H1 (cell line): ENCODE measurements at regions not wholly inside any gene's neighbourhood (a gene's known extent, or its start where the extent isn't known, plus 50 kb on each side); places are given as distances from the start of the nearest gene placed in this dataset.

ENCODE experiments used
- CTCF ChIA-PET: fragments of 300-600 bp; sonication (Branson Sonifier 250); formaldehyde crosslinking; loops from one replicate; lab custom pipeline; 2021; ENCODE audit not compliant: partially characterized antibody; lab: Charles Lee
- POLR2A ChIA-PET: fragments of 300-600 bp; sonication (Branson Sonifier 250); formaldehyde crosslinking; loops from one replicate; lab custom pipeline; 2021; ENCODE audit warnings: inconsistent platforms; ENCODE audit not compliant: partially characterized antibody; lab: Charles Lee
- DNase-seq, 2 experiments: peaks; one replicate each; pipeline versions ENCODE4 v3.0.0 to v3.0.0-alpha.2; 2010 to 2022; ENCODE audit warnings: low spot score in 2 of 2, low read depth in 1 of 2, mixed read lengths in 1 of 2
- FAIRE-seq: peaks from 2 replicates; lab custom pipeline; 2011; peaks lifted over from hg19 to GRCh38; lab: Jason Lieb, UNC
- H2AFZ ChIP-seq: 2 replicates; pipeline ENCODE4 v1.8.1; 2012; ENCODE audit warnings: low read length, inconsistent platforms
- H2AK5ac ChIP-seq: 2 replicates; pipeline ENCODE4 v1.6.1; 2013; ENCODE audit warnings: low read depth, low read length
- H2BK120ac ChIP-seq: replicated peaks from 2 replicates; pipeline ENCODE3; 2013; ENCODE audit warnings: low read depth, low read length, inconsistent platforms
- H2BK12ac ChIP-seq: 2 replicates; pipeline ENCODE4 v1.6.1; 2013; ENCODE audit warnings: low read depth, low read length
- H2BK15ac ChIP-seq: 2 replicates; pipeline ENCODE4 v1.6.1; 2013; ENCODE audit warnings: low read length
- H2BK20ac ChIP-seq: 2 replicates; pipeline ENCODE4 v1.6.1; 2013; ENCODE audit warnings: low read length
- H2BK5ac ChIP-seq: 2 replicates; pipeline ENCODE4 v1.6.1; 2013; ENCODE audit warnings: low read depth, low read length
- H3K14ac ChIP-seq: 2 replicates; pipeline ENCODE4 v1.6.1; 2013; ENCODE audit warnings: inconsistent platforms; ENCODE audit not compliant: insufficient read length
- H3K18ac ChIP-seq: 2 replicates; pipeline ENCODE4 v1.6.1; 2013; ENCODE audit warnings: low read length; ENCODE audit errors: extremely low read depth
- H3K23ac ChIP-seq: 2 replicates; pipeline ENCODE4 v1.6.1; 2013; ENCODE audit warnings: inconsistent platforms; ENCODE audit not compliant: insufficient read length
- H3K23me2 ChIP-seq: 2 replicates; pipeline ENCODE4 v1.6.1; 2013; ENCODE audit warnings: low read depth, low read length
- H3K27ac ChIP-seq: 2 replicates; pipeline ENCODE4 v1.6.1; 2011; ENCODE audit warnings: low read depth, low read length, inconsistent platforms
- H3K27me3 ChIP-seq, 4 experiments: replicated peaks in 1 of 4; 1 replicate in 1 of 4; 2 replicates in 3 of 4; pipeline versions ENCODE4 v1.6.1 to v1.8.1; 2011 to 2013; ENCODE audit warnings: low read length in 3 of 4, mild to moderate bottlenecking in 3 of 4, inconsistent platforms in 2 of 4, mixed read lengths in 2 of 4, moderate library complexity in 1 of 4; ENCODE audit not compliant: control insufficient read depth in 3 of 4, insufficient read depth in 3 of 4; ENCODE audit errors: extremely low read depth in 1 of 4
- H3K36me3 ChIP-seq, 4 experiments: 2 replicates each; pipeline versions ENCODE4 v1.6.1 to v1.8.1; 2011 to 2013; ENCODE audit warnings: mild to moderate bottlenecking in 4 of 4, low read length in 3 of 4, moderate library complexity in 2 of 4, control low read depth in 1 of 4, inconsistent platforms in 1 of 4; ENCODE audit not compliant: insufficient read depth in 4 of 4, control insufficient read depth in 2 of 4
- H3K4ac ChIP-seq: replicated peaks from 2 replicates; pipeline ENCODE3; 2013; ENCODE audit warnings: low read length, low read depth, mixed read lengths, inconsistent platforms; ENCODE audit not compliant: insufficient read length
- H3K4me1 ChIP-seq, 4 experiments: replicated peaks in 1 of 4; 1 replicate in 1 of 4; 2 replicates in 3 of 4; pipeline versions ENCODE4 v1.6.1 to v1.8.1; 2011 to 2013; ENCODE audit warnings: low read length in 3 of 4, inconsistent platforms in 2 of 4, mixed read lengths in 1 of 4; ENCODE audit not compliant: insufficient read depth in 4 of 4, control insufficient read depth in 3 of 4
- H3K4me2 ChIP-seq, 2 experiments: 2 replicates each; pipeline versions ENCODE4 v1.6.1 to v1.8.1; 2011 to 2013; ENCODE audit warnings: low read depth in 2 of 2, low read length in 2 of 2, control low read depth in 1 of 2, inconsistent platforms in 1 of 2, mild to moderate bottlenecking in 1 of 2; ENCODE audit not compliant: insufficient read depth in 1 of 2
- H3K4me3 ChIP-seq, 4 experiments: fragments of 200-600, 300-600 bp in 1 of 4; sonication (generic), shearing (Covaris generic), sonication (Bioruptor Twin) in 1 of 4; 2 replicates each; pipeline versions ENCODE4 v1.5.1 to v1.8.1; 2011 to 2016; ENCODE audit warnings: low read length in 4 of 4, low read depth in 3 of 4, control low read depth in 2 of 4, inconsistent platforms in 2 of 4, mild to moderate bottlenecking in 2 of 4, mixed read lengths in 1 of 4, moderate library complexity in 1 of 4; ENCODE audit not compliant: insufficient read depth in 2 of 4; ENCODE audit errors: extremely low read depth in 1 of 4
- H3K56ac ChIP-seq: replicated peaks from 2 replicates; pipeline ENCODE3; 2013; ENCODE audit warnings: low read depth, mild to moderate bottlenecking, mixed read lengths, low read length, inconsistent platforms; ENCODE audit not compliant: insufficient read length
- H3K79me1 ChIP-seq: 2 replicates; pipeline ENCODE4 v1.6.1; 2013; ENCODE audit warnings: low read depth, low read length, control low read depth
- H3K79me2 ChIP-seq, 2 experiments: 2 replicates each; pipeline versions ENCODE4 v1.6.1 to v1.8.1; 2012 to 2013; ENCODE audit warnings: low read length in 2 of 2, mild to moderate bottlenecking in 2 of 2, inconsistent platforms in 1 of 2; ENCODE audit not compliant: insufficient read depth in 2 of 2, control insufficient read depth in 1 of 2
- H3K9ac ChIP-seq, 4 experiments: replicated peaks in 1 of 4; 1 replicate in 1 of 4; 2 replicates in 3 of 4; pipeline versions ENCODE4 v1.6.1 to v1.8.1; 2011 to 2013; ENCODE audit warnings: low read depth in 3 of 4, low read length in 3 of 4, control low read depth in 2 of 4, mild to moderate bottlenecking in 2 of 4, moderate library complexity in 2 of 4, inconsistent platforms in 1 of 4; ENCODE audit errors: extremely low read depth in 1 of 4
- H3K9me3 ChIP-seq, 2 experiments: 2 replicates each; pipeline versions ENCODE4 v1.6.1 to v1.8.1; 2012 to 2013; ENCODE audit warnings: mild to moderate bottlenecking in 2 of 2, moderate library complexity in 2 of 2, control low read depth in 1 of 2, inconsistent platforms in 1 of 2, low read depth in 1 of 2, low read length in 1 of 2, mixed read lengths in 1 of 2; ENCODE audit not compliant: insufficient read depth in 2 of 2
- H4K20me1 ChIP-seq, 2 experiments: replicated peaks in 1 of 2; 2 replicates each; pipeline versions ENCODE3 to v1.8.1; 2011 to 2013; ENCODE audit warnings: inconsistent platforms in 2 of 2, low read length in 2 of 2, mild to moderate bottlenecking in 1 of 2; ENCODE audit not compliant: insufficient read depth in 2 of 2, control insufficient read depth in 1 of 2
- H4K5ac ChIP-seq: 2 replicates; pipeline ENCODE4 v1.6.1; 2013; ENCODE audit warnings: low read length, low read depth, mixed read lengths, inconsistent platforms; ENCODE audit not compliant: insufficient read length
- H4K8ac ChIP-seq: 2 replicates; pipeline ENCODE4 v1.8.0; 2013; ENCODE audit warnings: mild to moderate bottlenecking, moderate library complexity, low read length, inconsistent platforms; ENCODE audit not compliant: insufficient read depth; ENCODE audit errors: extremely low read depth
- H4K91ac ChIP-seq: replicated peaks from 2 replicates; pipeline ENCODE3; 2013; ENCODE audit warnings: low read length, mixed read lengths, inconsistent platforms; ENCODE audit not compliant: insufficient read length
- BCL11A ChIP-seq, 2 experiments: IDR thresholded peaks; one replicate each; pipeline ENCODE4 v1.6.1; 2011; ENCODE audit warnings: low read depth in 2 of 2, low read length in 2 of 2, mild to moderate bottlenecking in 2 of 2
- BRCA1 ChIP-seq: IDR thresholded peaks from 2 replicates; pipeline ENCODE4 v1.6.1; 2012; ENCODE audit warnings: low read depth, low read length, improper control_type of control experiment
- CEBPB ChIP-seq: IDR thresholded peaks from 2 replicates; pipeline ENCODE4 v1.6.1; 2012; ENCODE audit warnings: low read depth, low read length
- CHD2 ChIP-seq: IDR thresholded peaks from 2 replicates; pipeline ENCODE4 v1.6.1; 2012; ENCODE audit warnings: low read length, improper control_type of control experiment
- EGR1 ChIP-seq: IDR thresholded peaks from 2 replicates; pipeline ENCODE4 v1.6.1; 2011; ENCODE audit warnings: low read depth, low read length, borderline replicate concordance
- EZH2 ChIP-seq: fragments of 200-600 bp; sonication (generic); IDR thresholded peaks from 2 replicates; pipeline ENCODE4 v1.7.1; 2012; ENCODE audit warnings: low read depth, mild to moderate bottlenecking, moderate library complexity, low read length, inconsistent platforms; ENCODE audit not compliant: severe bottlenecking
- NRF1 ChIP-seq: IDR thresholded peaks from 2 replicates; pipeline ENCODE4 v1.6.1; 2011; ENCODE audit warnings: mild to moderate bottlenecking, low read depth, low read length, improper control_type of control experiment
- POLR2A ChIP-seq, 2 experiments: IDR thresholded peaks; 1 replicate in 1 of 2; 2 replicates in 1 of 2; pipeline ENCODE4 v1.6.1; 2011; ENCODE audit warnings: low read depth in 2 of 2, low read length in 2 of 2, mild to moderate bottlenecking in 2 of 2; ENCODE audit errors: control extremely low read depth in 1 of 2
- SAP30 ChIP-seq: fragments of 300-600 bp; sonication (generic); IDR thresholded peaks from 2 replicates; pipeline ENCODE4 v1.7.1; 2012; ENCODE audit warnings: low read length, moderate library complexity, mild to moderate bottlenecking, inconsistent platforms; ENCODE audit not compliant: insufficient read depth, insufficient replicate concordance
- SIX5 ChIP-seq: IDR thresholded peaks from 2 replicates; pipeline ENCODE4 v1.6.1; 2011; ENCODE audit warnings: mild to moderate bottlenecking, low read depth, low read length
- SP4 ChIP-seq: IDR thresholded peaks from 2 replicates; pipeline ENCODE4 v1.6.1; 2012; ENCODE audit warnings: low read length, inconsistent platforms
- TBP ChIP-seq: IDR thresholded peaks from 2 replicates; pipeline ENCODE4 v1.6.1; 2011; ENCODE audit warnings: low read depth, low read length, improper control_type of control experiment
- YY1 ChIP-seq: IDR thresholded peaks from 2 replicates; pipeline ENCODE4 v1.6.1; 2011; ENCODE audit warnings: low read depth, mild to moderate bottlenecking, low read length
- ZNF274 ChIP-seq: IDR thresholded peaks from 2 replicates; pipeline ENCODE4 v1.7.0; 2012; ENCODE audit warnings: low read length, borderline replicate concordance; ENCODE audit errors: extremely low read depth
- whole genome bisulfite sequencing, 2 experiments: shearing (Covaris generic) in 1 of 2; methylation state at CpG; one replicate each; pipeline versions ENCODE4 v1.1.6 to v1.1.7; 2013 to 2015; ENCODE audit warnings: low lambda C conversion rate in 2 of 2, mixed read lengths in 2 of 2, inconsistent platforms in 1 of 2, low coverage in 1 of 2, missing lambda C conversion rate in 1 of 2; ENCODE audit not compliant: insufficient replicate concordance in 2 of 2, insufficient coverage in 1 of 2, insufficient read length in 1 of 2; ENCODE audit errors: extremely low coverage in 1 of 2, missing lambda C conversion rate in 1 of 2; 5-methylcytosine and 5-hydroxymethylcytosine counted together

DNA sequence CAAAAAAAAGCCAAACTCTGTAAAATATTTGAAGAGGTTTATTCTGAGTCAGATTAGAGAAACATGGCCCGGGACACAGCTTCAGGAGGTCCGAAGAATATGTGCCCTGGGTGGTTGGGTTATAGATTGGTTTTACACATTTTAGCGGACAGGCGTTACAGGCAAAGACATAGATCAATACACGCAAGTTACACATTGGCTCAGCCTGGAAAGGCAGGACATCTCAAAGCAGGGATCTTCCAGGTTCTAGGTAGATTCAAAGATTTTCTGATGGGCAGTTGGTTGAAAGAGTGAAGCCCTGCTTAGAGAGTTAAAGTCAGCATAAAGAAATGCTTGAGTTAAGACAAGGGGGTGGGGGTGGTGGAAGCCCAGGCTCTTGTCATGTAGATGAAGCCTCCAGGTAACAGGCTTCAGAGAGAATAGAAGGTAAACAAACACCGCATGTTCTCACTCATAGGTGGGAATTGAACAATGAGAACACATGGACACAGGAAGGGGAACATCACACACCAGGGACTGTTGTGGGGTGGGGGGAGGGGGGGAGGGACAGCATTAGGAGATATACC is 464.3 kb upstream of the ADARB2 start:
- Histone ChIP-seq H3K56ac (no peak overlapping the region), H3K9me3 (peaks cover 3 to 4% of the 10 kb centered on the region in 2 experiments; a peak in 2 of 4 replicates), H2AFZ (no peak overlapping the region), H4K8ac (no peak overlapping the region), H3K23me2 (no peaks in the 10 kb centered on the region), H4K20me1 (no peaks in the 10 kb centered on the region), H4K5ac (peak overlapping the region; percentile 53), H3K4me1 (peaks cover 0 to 15% (median 13%) of the 10 kb centered on the region in 4 experiments; a peak in 5 of 7 replicates), H3K79me2 (no peaks in the 10 kb centered on the region), H2AK5ac (peak overlapping the region; percentile 99; the same call in 1 of the 2 replicates), H2BK20ac (peak overlapping the region; percentile 100; the same call in 1 of the 2 replicates), H3K18ac (peak overlapping the region; percentile 90), H3K79me1 (no peaks in the 10 kb centered on the region), H3K4me2 (peak overlapping the region; percentile 71 to 86), H3K23ac (no peak overlapping the region), H3K14ac (no peak overlapping the region), H3K27ac (peak overlapping the region; percentile 91), H2BK15ac (no peak overlapping the region), H2BK5ac (peak overlapping the region; percentile 99), H2BK12ac (peak overlapping the region; percentile 100), H2BK120ac (peak overlapping the region; percentile 85), H3K4ac (no peak overlapping the region), H3K36me3 (peaks cover 0 to 3% (median 1%) of the 10 kb centered on the region in 4 experiments; a peak in 1 of 8 replicates), H3K9ac (no peak overlapping the region), H4K91ac (peak overlapping the region; percentile 63), H3K4me3 (peak overlapping the region in 1 of 4 experiments; percentile 39; a peak in 2 of 8 replicates), H3K27me3 (peaks cover 0 to 1% (median 0%) of the 10 kb centered on the region in 4 experiments; a peak in 1 of 7 replicates)
- peak; percentile 49 to 54 for DNase-seq
- 67% methylated on average over 6 of the region's 6 CpGs; no CpG with 5 or more reads in 1 of the 2 experiments for WGBS, 2 experiments
- CTCF ChIA-PET = no interaction called here
- peak; percentile 79 for FAIRE-seq
- POLR2A ChIA-PET = interaction anchor here (1.0 kb wide), 1 partner anchor 9 kb away, joined by 3 read pairs; no protein-coding TSS in a partner anchor
- TF ChIP-seq BCL11A (IDR thresholded peaks at IDR 0.05; ENCODE audit: low read depth in 2 of 2, low read length in 2 of 2) = no peak
- TF ChIP-seq TBP = no peak
- TF ChIP-seq ZNF274 = no peak
- no peak for TF ChIP-seq NRF1
- TF ChIP-seq SP4 = no peak
- TF ChIP-seq SIX5 = no peak
- no peak for TF ChIP-seq BRCA1
- no peak for TF ChIP-seq CEBPB
- TF ChIP-seq SAP30 = no peak
- TF ChIP-seq YY1 = no peak
- no peak for TF ChIP-seq POLR2A (IDR thresholded peaks at IDR 0.05; ENCODE audit: control extremely low read depth in 1 of 2, low read depth in 2 of 2, low read length in 2 of 2)
- no peak for TF ChIP-seq EGR1
- TF ChIP-seq CHD2 = no peak
- TF ChIP-seq EZH2 = no peak
